SHP77 (cell line): ENCODE measurements at regions not wholly inside any gene's neighbourhood (a gene's known extent, or its start where the extent isn't known, plus 50 kb on each side); places are given as distances from the start of the nearest gene placed in this dataset.
A peak's percentile ranks its signal among the peaks of the same experiment; 100 is the strongest.

Experiments
- DNase-seq, 2 experiments: peaks; one replicate each; lab custom pipeline; 2025; lab: John Stamatoyannopoulos, UW

DNA sequence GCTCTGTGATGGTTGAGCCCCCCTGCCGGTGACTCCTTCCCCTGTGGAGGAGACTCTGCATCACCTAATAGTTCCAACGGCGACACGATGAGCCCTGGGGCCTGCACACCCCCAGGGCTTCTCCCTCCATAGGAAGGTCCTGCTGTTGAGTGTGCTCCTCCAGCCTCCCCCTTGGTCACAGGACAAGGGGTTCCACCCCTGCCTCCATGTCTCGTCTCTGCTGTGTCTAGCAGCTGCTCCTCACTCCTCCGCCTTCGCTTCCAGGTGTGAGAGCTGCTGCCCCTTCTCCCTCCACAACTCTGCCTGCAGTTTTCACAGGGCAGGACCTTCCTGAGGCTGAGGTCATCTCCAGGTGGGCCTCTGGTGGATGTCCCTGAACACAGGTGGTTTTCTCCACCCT lies 1416.1 kb downstream of the TBC1D22A start:
- no peak for DNase-seq

GRCh38 chr22:48177631-48178030 lies 1415.2 kb downstream of the TBC1D22A start:
- DNase-seq = no peak

- DNase-seq = no peak
Measured at GRCh38 chr22:48175721-48176120, 1413.3 kb downstream of the TBC1D22A start.

- no peak for DNase-seq
Measured at GRCh38 chr22:48173773-48174160, 1411.3 kb downstream of the TBC1D22A start.

- no peak for DNase-seq
Measured at GRCh38 chr22:48173061-48173772, 1410.8 kb downstream of the TBC1D22A start.

- DNase-seq = no peak
Measured at GRCh38 chr22:48171271-48171691, 1408.8 kb downstream of the TBC1D22A start.

DNA sequence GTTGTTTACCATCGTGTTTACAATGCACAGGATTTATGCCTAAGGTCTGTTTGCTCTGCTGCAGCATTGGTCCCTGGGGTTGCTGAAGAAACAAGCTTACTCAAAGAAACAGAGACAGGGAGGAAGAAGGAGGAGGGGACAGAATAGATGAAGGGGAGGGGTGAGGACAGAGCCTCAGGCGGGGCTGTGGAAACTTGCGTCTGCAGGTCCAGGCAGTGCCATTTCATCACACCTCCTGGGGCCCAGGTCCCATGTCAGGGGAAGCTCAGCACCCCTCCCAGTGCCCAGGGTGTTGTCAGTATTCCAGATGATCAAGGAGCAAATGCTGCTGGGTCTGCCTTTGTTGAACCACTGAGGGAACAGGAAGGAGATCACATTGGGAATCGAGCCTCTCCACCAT lies 1406.8 kb downstream of the TBC1D22A start:
- DNase-seq = no peak

- no peak for DNase-seq
Measured at GRCh38 chr22:48167238-48167637, 1404.8 kb downstream of the TBC1D22A start.

GRCh38 chr22:48161298-48161697 lies 1398.8 kb downstream of the TBC1D22A start:
- no peak for DNase-seq

DNA sequence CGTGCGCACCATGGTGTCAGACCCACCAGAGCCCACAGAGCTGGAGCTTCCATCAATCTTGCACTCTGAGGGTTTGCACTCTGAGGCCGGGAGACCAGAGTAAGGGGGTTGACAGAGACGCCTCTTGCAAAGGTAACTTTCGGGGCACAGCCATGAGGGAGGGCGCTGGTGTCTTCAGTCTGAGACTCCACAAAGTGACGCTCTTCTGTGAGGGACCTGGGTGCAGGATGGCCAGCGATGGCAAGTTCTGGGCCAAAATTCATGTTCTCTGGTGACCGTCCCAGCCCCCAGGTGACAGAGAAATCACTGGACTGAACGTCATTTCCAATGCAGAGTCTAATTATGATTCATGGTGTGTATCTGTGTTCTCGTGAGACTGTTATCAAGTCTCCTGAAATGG lies 1395.2 kb downstream of the TBC1D22A start:
- no peak for DNase-seq

- no peak for DNase-seq
Measured at GRCh38 chr22:48156603-48157355, 1394.3 kb downstream of the TBC1D22A start.

- no peak for DNase-seq
Measured at GRCh38 chr22:48155446-48155845, 1393.0 kb downstream of the TBC1D22A start.

DNA sequence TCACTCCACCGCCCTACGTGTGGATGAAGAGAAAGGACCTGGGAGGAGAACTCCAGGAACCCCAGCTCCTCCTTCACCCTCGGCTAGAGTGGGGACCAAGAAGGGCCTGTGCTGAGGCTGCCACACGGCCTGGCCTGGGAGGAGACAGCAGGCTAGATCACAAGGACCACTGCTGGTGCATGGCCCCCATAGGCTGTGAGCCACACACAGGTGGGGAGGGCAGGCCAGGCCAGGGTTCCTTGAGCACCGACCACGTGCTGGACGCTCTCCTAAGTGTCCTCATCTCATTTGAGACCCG lies 1392.4 kb downstream of the TBC1D22A start:
- DNase-seq = no peak

DNA sequence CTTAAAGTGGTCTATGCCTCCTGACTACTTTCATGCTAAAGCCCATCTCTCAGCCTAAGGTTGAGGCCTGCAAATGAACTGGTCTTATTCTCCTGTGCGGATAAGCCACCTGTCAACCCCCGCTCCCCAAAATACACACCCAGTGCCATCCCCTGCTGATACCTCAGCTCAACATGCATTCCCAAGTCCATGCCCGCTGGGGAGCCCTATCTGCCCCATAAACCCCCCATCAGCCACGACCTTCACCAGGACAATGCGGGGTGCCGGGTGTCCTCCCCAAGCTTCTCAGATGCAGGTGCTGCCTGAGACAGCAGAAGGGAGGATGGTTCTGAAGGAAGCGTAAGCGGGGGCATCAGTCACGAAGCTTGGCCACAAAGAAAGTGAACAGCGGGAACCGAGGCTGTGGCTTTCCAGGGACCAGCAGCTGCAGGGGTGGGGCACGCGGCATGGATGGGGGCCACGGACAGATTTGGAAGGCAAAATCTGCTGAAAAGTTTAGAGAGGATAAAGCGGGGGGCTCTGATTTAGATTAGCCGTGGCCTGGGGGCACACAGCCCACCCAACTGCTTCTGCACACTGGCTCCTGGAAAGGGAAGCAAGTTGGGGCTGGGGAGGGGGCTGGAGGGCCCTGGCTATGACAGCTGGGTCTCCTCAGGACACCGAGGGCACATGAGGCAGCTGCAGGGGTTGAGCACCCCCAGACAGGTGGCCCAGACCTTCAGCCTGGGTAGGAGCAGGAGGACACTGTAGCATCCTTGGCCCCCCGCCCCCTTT lies 1391.9 kb downstream of the TBC1D22A start:
- no peak for DNase-seq

DNA sequence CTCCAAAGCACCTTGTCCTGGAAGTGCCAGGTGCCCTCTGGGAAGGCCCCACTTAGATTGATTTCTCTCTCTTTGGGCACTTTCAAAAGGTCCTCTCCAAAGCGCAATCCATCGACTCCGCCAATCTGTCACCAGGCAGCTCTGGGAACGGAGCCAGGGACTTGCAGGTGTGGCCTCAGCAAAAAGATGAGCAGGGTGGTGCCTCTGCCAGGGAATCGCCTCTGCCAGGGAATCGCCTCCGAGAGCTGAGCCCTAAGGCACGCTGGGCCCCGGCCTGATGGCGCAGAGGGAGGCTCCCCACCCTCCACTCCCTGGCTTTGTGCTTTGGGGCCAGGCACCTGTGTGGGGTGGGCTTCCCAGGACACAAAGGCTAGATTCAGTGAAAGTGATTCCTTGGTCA lies 1391.3 kb downstream of the TBC1D22A start:
- DNase-seq = peak; percentile 85 to 90

- DNase-seq = no peak
Measured at GRCh38 chr22:48152916-48153315, 1390.5 kb downstream of the TBC1D22A start.

- peak in 1 of 2 experiments; percentile 11 for DNase-seq
Measured at GRCh38 chr22:48152164-48152775, 1389.8 kb downstream of the TBC1D22A start.

- no peak for DNase-seq
Measured at GRCh38 chr22:48151641-48152040, 1389.2 kb downstream of the TBC1D22A start.

DNA sequence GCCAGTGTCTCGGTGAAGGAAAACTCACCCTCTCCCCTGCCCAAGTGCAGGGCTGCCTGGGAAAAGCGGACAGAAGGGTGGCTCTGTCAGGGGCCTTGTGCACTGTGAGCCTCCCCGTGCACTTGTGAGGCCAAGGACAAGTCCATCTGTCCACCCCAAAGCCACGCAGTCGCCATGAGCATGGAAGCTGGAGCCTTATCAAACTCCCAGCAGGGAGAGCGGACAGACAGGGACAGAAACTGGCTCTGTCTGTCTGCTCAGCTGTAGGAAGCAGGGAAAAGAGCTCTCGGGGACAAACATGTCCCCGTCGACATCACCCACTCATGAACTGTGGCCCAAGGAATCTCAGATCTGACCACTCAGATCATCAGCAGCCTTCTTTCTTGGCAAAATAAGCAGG lies 1385.4 kb downstream of the TBC1D22A start:
- no peak for DNase-seq

DNA sequence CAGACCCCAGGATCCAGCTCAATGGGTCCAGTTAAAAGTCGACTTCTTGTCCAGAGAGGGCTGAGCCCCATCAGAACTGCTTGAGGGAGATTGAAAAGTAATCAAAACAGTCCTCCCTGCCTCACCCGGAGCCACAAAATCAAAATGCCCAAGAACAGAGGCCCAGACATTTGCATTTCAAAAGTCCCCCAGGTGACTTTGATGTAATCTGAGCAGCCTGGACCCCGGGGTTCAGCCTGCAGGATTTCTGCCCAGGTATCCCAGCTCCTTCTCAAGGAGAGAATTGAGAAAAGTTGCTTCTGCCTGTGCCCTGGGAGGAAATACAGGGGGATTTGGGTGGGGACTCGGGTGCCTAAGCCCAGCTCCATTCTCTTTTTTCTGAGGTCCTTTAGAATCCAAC lies 1385.0 kb downstream of the TBC1D22A start:
- no peak for DNase-seq

GRCh38 chr22:48146426-48146825 lies 1384.0 kb downstream of the TBC1D22A start:
- peak; percentile 8 to 53 for DNase-seq

GRCh38 chr22:48145738-48146137 lies 1383.3 kb downstream of the TBC1D22A start:
- no peak for DNase-seq

- no peak for DNase-seq
Measured at GRCh38 chr22:48144318-48144717, 1381.9 kb downstream of the TBC1D22A start.
